IMR-90 (cell line): ENCODE measurements at regions not wholly inside any gene's neighbourhood (a gene's known extent, or its start where the extent isn't known, plus 50 kb on each side); places are given as distances from the start of the nearest gene placed in this dataset.

Experiments
- ATAC-seq: fragments of 200-7000 bp; cut with Tn5 transposase; 2 replicates; pipeline ENCODE4 v1.9.1; 2020; ENCODE audit warnings: low read depth, mild to moderate bottlenecking, moderate library complexity
- BruUV-seq: library from RNA; stranded (reverse); fragments of 400-500 nt; replicated peaks from 2 replicates; lab custom pipeline; 2021; lab: Mats Ljungman, UMichigan
- CTCF ChIA-PET: fragments of 300-600 bp; formaldehyde crosslinking; extraction: SDS; loops from one replicate; lab custom pipeline; 2021; ENCODE audit warnings: antibody characterized with exemption; lab: Yijun Ruan, JAX
- POLR2A ChIA-PET: fragments of 300-600 bp; sonication (Branson Sonifier 250); formaldehyde crosslinking; loops from one replicate; lab custom pipeline; 2022; ENCODE audit warnings: antibody characterized with exemption; ENCODE audit not compliant: unreplicated experiment; lab: Charles Lee
- DNase-seq: peaks from one replicate; pipeline ENCODE4 v3.0.0; 2013
- H2AFZ ChIP-seq: replicated peaks from 2 replicates; pipeline ENCODE3; 2013; ENCODE audit warnings: low read length, mild to moderate bottlenecking; ENCODE audit not compliant: poor library complexity
- H2AK5ac ChIP-seq: 2 replicates; pipeline ENCODE4 v1.6.1; 2013; ENCODE audit warnings: low read depth, low read length, inconsistent platforms
- H2AK9ac ChIP-seq: replicated peaks from 2 replicates; pipeline ENCODE3; 2013; ENCODE audit warnings: mild to moderate bottlenecking, low read depth, low read length, moderate library complexity; ENCODE audit not compliant: poor library complexity
- H2BK120ac ChIP-seq: 2 replicates; pipeline ENCODE4 v1.6.1; 2013; ENCODE audit warnings: low read depth, low read length, inconsistent platforms
- H2BK15ac ChIP-seq: 3 replicates; pipeline ENCODE4 v1.6.1; 2013; ENCODE audit warnings: low read depth, low read length, inconsistent platforms
- H2BK20ac ChIP-seq: 2 replicates; pipeline ENCODE4 v1.6.1; 2013; ENCODE audit warnings: low read depth, mild to moderate bottlenecking, inconsistent platforms, low read length, moderate library complexity
- H2BK5ac ChIP-seq: 2 replicates; pipeline ENCODE4 v1.6.1; 2013; ENCODE audit warnings: mild to moderate bottlenecking, low read depth, low read length, inconsistent platforms; ENCODE audit not compliant: poor library complexity, severe bottlenecking
- H3K14ac ChIP-seq: replicated peaks from 2 replicates; pipeline ENCODE4 v1.6.1; 2013; ENCODE audit warnings: low read depth, low read length, inconsistent platforms
- H3K18ac ChIP-seq: 2 replicates; pipeline ENCODE4 v1.6.1; 2013; ENCODE audit warnings: low read depth, low read length, control low read depth
- H3K23ac ChIP-seq: 2 replicates; pipeline ENCODE4 v1.6.1; 2013; ENCODE audit warnings: low read depth, low read length, inconsistent platforms
- H3K27ac ChIP-seq: 2 replicates; pipeline ENCODE4 v1.5.1; 2013; ENCODE audit warnings: mild to moderate bottlenecking, control low read depth, low read length; ENCODE audit not compliant: insufficient read depth
- H3K27me3 ChIP-seq: 2 replicates; pipeline ENCODE4 v1.6.1; 2013; ENCODE audit warnings: low read length; ENCODE audit not compliant: control insufficient read depth, insufficient read depth
- H3K36me3 ChIP-seq: 2 replicates; pipeline ENCODE4 v1.6.1; 2013; ENCODE audit warnings: low read length, mixed read lengths; ENCODE audit not compliant: control insufficient read depth, insufficient read depth
- H3K4ac ChIP-seq: 2 replicates; pipeline ENCODE4 v1.6.1; 2013; ENCODE audit warnings: low read depth, low read length, inconsistent platforms
- H3K4me1 ChIP-seq: 2 replicates; pipeline ENCODE4 v1.6.1; 2013; ENCODE audit warnings: low read length, mixed read lengths; ENCODE audit not compliant: control insufficient read depth, insufficient read depth
- H3K4me2 ChIP-seq: 2 replicates; pipeline ENCODE4 v1.6.1; 2013; ENCODE audit warnings: low read depth, mild to moderate bottlenecking, control low read depth, low read length, moderate library complexity
- H3K4me3 ChIP-seq: 2 replicates; pipeline ENCODE4 v1.5.1; 2013; ENCODE audit warnings: low read depth, mild to moderate bottlenecking, control low read depth, low read length, moderate library complexity; ENCODE audit not compliant: insufficient read depth
- H3K56ac ChIP-seq: 2 replicates; pipeline ENCODE4 v1.6.1; 2013; ENCODE audit warnings: low read length, inconsistent platforms; ENCODE audit not compliant: insufficient read depth; ENCODE audit errors: extremely low read depth
- H3K79me1 ChIP-seq, 2 experiments: 2 replicates each; pipeline ENCODE4 v1.6.1; 2013; ENCODE audit warnings: low read length in 2 of 2, inconsistent platforms in 1 of 2, low read depth in 1 of 2
- H3K9ac ChIP-seq: 2 replicates; pipeline ENCODE4 v1.6.1; 2013; ENCODE audit warnings: low read depth, low read length, control low read depth
- H3K9me1 ChIP-seq: 2 replicates; pipeline ENCODE4 v1.6.1; 2013; ENCODE audit warnings: low read length, inconsistent platforms; ENCODE audit not compliant: insufficient read depth
- H3K9me3 ChIP-seq: 2 replicates; pipeline ENCODE4 v1.6.1; 2013; ENCODE audit warnings: low read length; ENCODE audit not compliant: control insufficient read depth, insufficient read depth
- H4K20me1 ChIP-seq: 2 replicates; pipeline ENCODE4 v1.6.1; 2013; ENCODE audit warnings: low read length, inconsistent platforms; ENCODE audit not compliant: insufficient read depth
- H4K5ac ChIP-seq: 2 replicates; pipeline ENCODE4 v1.6.1; 2013; ENCODE audit warnings: mild to moderate bottlenecking, low read depth, low read length, control low read depth
- H4K8ac ChIP-seq, 2 experiments: 2 replicates each; pipeline ENCODE4 v1.6.1; 2013; ENCODE audit warnings: low read depth in 2 of 2, low read length in 2 of 2, control low read depth in 1 of 2, inconsistent platforms in 1 of 2
- H4K91ac ChIP-seq: 2 replicates; pipeline ENCODE4 v1.6.1; 2013; ENCODE audit warnings: low read depth, low read length, inconsistent platforms; ENCODE audit not compliant: insufficient read depth
- CHD1 ChIP-seq: IDR thresholded peaks from 2 replicates; pipeline ENCODE4 v1.6.1; 2012; ENCODE audit warnings: low read depth, low read length, improper control_type of control experiment
- ELK1 ChIP-seq: fragments of 150-350 bp; IDR thresholded peaks from 2 replicates; pipeline ENCODE4 v1.6.1; 2016; ENCODE audit warnings: low read depth, mild to moderate bottlenecking, low read length, moderate library complexity, borderline replicate concordance
- MAFK ChIP-seq: IDR thresholded peaks from 2 replicates; pipeline ENCODE4 v1.6.1; 2012; ENCODE audit warnings: low read depth, low read length, improper control_type of control experiment
- MAZ ChIP-seq: IDR thresholded peaks from 2 replicates; pipeline ENCODE4 v1.6.1; 2012; ENCODE audit warnings: low read depth, mild to moderate bottlenecking, low read length, improper control_type of control experiment, moderate library complexity, borderline replicate concordance
- NFE2L2 ChIP-seq: fragments of 150-350 bp; IDR thresholded peaks from 2 replicates; pipeline ENCODE4 v1.6.1; 2016; ENCODE audit warnings: low read depth, mild to moderate bottlenecking, low read length
- RCOR1 ChIP-seq: IDR thresholded peaks from 2 replicates; pipeline ENCODE4 v1.6.1; 2012; ENCODE audit warnings: mild to moderate bottlenecking, low read length, improper control_type of control experiment; ENCODE audit not compliant: insufficient replicate concordance
- RFX5 ChIP-seq: IDR thresholded peaks from 2 replicates; pipeline ENCODE4 v1.8.0; 2012; ENCODE audit warnings: low read depth, mild to moderate bottlenecking, low read length, moderate library complexity
- SMC3 ChIP-seq: fragments of 150-350 bp; IDR thresholded peaks from 2 replicates; pipeline ENCODE4 v1.6.1; 2016; ENCODE audit warnings: low read depth, mild to moderate bottlenecking, antibody characterized with exemption, low read length, moderate library complexity
- WGBS, 2 experiments: methylation state at CpG; one replicate each; pipeline versions ENCODE4 v1.1.5 to v1.1.7; 2013; ENCODE audit warnings: missing lambda C conversion rate in 2 of 2; ENCODE audit not compliant: insufficient read length in 1 of 2; ENCODE audit errors: extremely low coverage in 2 of 2; 5-methylcytosine and 5-hydroxymethylcytosine counted together
- dilution Hi-C: fragments of 300-500 bp; cut with HindIII; formaldehyde crosslinking; loops from one replicate; pipeline ENCODE4 v1.14.3; 2018; ENCODE audit warnings: low sequenced_read_pairs; ENCODE audit not compliant: unreplicated experiment
- in situ Hi-C: fragments of 300-500 bp; cut with MboI; formaldehyde crosslinking; loops from 3 replicates; pipeline ENCODE4 v1.14.3; 2019; ENCODE audit warnings: low sequenced_read_pairs, inconsistent platforms, mixed read lengths
- intact Hi-C: fragments of 100-400 bp; cut with micrococcal nuclease; formaldehyde crosslinking; loops from 2 replicates; pipeline ENCODE4 v1.10.0; 2022

- Histone ChIP-seq H2BK15ac (no peak overlapping the region), H4K20me1 (no peaks in the 10 kb centered on the region), H3K27ac (no peak overlapping the region), H3K9ac (no peak overlapping the region), H2AFZ (no peak overlapping the region), H2BK5ac (no peak overlapping the region), H3K27me3 (no peaks in the 10 kb centered on the region; the same call in none of the 2 replicates), H2AK5ac (no peak overlapping the region), H4K8ac (no peak overlapping the region), H3K56ac (no peak overlapping the region), H3K4me3 (no peak overlapping the region), H3K23ac (no peak overlapping the region), H3K9me3 (peaks cover 2% of the 10 kb centered on the region; the same call in 1 of the 2 replicates), H2BK20ac (no peak overlapping the region), H4K5ac (no peak overlapping the region), H3K18ac (no peak overlapping the region), H3K14ac (no peak overlapping the region), H2AK9ac (no peak overlapping the region), H3K9me1 (no peaks in the 10 kb centered on the region), H3K4me1 (no peaks in the 10 kb centered on the region), H3K79me1 (no peaks in the 10 kb centered on the region), H3K4ac (no peak overlapping the region), H3K36me3 (no peaks in the 10 kb centered on the region), H2BK120ac (no peak overlapping the region), H4K91ac (no peak overlapping the region), H3K4me2 (no peak overlapping the region)
- CTCF ChIA-PET: no interaction called here
- WGBS, 2 experiments: 33% methylated on average over 2 of the region's 3 CpGs; no CpG with 5 or more reads in 1 of the 2 experiments
- BruUV-seq: no TSS peak
- no peak for ATAC-seq
- POLR2A ChIA-PET: no interaction called here
- intact Hi-C loops: no loop called here
- no peak for DNase-seq
- dilution Hi-C loops: no loop called here
- in situ Hi-C loops: no loop called here
- no peak for TF ChIP-seq RCOR1
- no peak for TF ChIP-seq CHD1
- no peak for TF ChIP-seq ELK1
- no peak for TF ChIP-seq NFE2L2
- TF ChIP-seq MAZ: no peak
- TF ChIP-seq MAFK: no peak
- TF ChIP-seq SMC3: no peak
- no peak for TF ChIP-seq RFX5
These were observed 202.6 kb upstream of the MYLIP start for GRCh38 chr6:15926256-15926655.
